ENCODE measurements at regions not wholly inside any gene's neighbourhood (a gene's known extent, or its start where the extent isn't known, plus 50 kb on each side); places are given as distances from the start of the nearest gene placed in this dataset.

DNA sequence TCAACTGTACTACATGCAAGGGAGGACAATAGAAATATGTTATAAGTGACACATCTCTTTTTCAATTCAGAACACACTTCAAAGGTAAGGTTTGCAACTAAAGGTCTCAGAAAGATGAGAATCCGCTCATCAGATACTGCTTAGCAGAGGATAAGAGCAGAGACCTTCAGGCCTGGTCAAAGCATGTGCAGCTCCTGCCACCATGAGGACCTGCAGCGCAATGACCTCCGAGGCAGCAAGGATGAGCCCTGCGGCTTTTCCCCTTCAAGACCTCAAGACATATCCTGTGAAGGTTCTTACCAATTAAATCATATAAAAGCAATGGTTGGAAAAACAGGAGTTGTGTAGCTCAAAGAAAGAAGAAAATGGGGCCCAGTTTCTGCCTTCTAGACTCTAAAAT is 135.8 kb downstream of the TRIM36 start:
- TF ChIP-seq, protein P1, sequence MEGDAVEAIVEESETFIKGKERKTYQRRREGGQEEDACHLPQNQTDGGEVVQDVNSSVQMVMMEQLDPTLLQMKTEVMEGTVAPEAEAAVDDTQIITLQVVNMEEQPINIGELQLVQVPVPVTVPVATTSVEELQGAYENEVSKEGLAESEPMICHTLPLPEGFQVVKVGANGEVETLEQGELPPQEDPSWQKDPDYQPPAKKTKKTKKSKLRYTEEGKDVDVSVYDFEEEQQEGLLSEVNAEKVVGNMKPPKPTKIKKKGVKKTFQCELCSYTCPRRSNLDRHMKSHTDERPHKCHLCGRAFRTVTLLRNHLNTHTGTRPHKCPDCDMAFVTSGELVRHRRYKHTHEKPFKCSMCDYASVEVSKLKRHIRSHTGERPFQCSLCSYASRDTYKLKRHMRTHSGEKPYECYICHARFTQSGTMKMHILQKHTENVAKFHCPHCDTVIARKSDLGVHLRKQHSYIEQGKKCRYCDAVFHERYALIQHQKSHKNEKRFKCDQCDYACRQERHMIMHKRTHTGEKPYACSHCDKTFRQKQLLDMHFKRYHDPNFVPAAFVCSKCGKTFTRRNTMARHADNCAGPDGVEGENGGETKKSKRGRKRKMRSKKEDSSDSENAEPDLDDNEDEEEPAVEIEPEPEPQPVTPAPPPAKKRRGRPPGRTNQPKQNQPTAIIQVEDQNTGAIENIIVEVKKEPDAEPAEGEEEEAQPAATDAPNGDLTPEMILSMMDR (IDR thresholded peaks at IDR 0.05), result no peak
- TF ChIP-seq POLR2A (IDR thresholded peaks at IDR 0.05) (no peak), POLR2AphosphoS5 (IDR thresholded peaks at IDR 0.05) (no peak), EP300 (IDR thresholded peaks at IDR 0.05) (no peak)
